MCF 10A (cell line): ENCODE measurements at regions not wholly inside any gene's neighbourhood (a gene's known extent, or its start where the extent isn't known, plus 50 kb on each side); places are given as distances from the start of the nearest gene placed in this dataset.

Experiments used
- BruUV-seq: library from RNA; stranded (reverse); fragments of 400-500 nt; replicated peaks from 2 replicates; lab custom pipeline; 2021; lab: Mats Ljungman, UMichigan
- CTCF ChIA-PET: fragments of 300-600 bp; sonication (Branson Sonifier 250); formaldehyde crosslinking; extraction: SDS; loops from one replicate; lab custom pipeline; 2021; ENCODE audit warnings: antibody characterized with exemption, inconsistent platforms; lab: Yijun Ruan, JAX
- POLR2A ChIA-PET: fragments of 300-600, 350-650 bp; sonication (Branson Sonifier 250); formaldehyde crosslinking; extraction: SDS; loops from one replicate; lab custom pipeline; 2020; ENCODE audit warnings: antibody characterized with exemption, inconsistent platforms; lab: Yijun Ruan, JAX
- DNase-seq: peaks from one replicate; pipeline ENCODE4 v3.0.0-alpha.2; 2018; ENCODE audit not compliant: unreplicated experiment
- H3K27ac Mint-ChIP-seq: one replicate; pipeline ENCODE4 v1.8.0; 2022; ENCODE audit warnings: mild to moderate bottlenecking, low read depth, mixed read lengths; ENCODE audit not compliant: unreplicated experiment
- H3K27me3 Mint-ChIP-seq: one replicate; pipeline ENCODE4 v1.8.0; 2022; ENCODE audit warnings: mixed read lengths; ENCODE audit not compliant: insufficient read depth, unreplicated experiment
- H3K36me3 Mint-ChIP-seq: one replicate; pipeline ENCODE4 v1.8.0; 2022; ENCODE audit warnings: mild to moderate bottlenecking, moderate library complexity, mixed read lengths; ENCODE audit not compliant: insufficient read depth, unreplicated experiment
- H3K4me1 Mint-ChIP-seq: one replicate; pipeline ENCODE4 v1.8.0; 2022; ENCODE audit warnings: mixed read lengths; ENCODE audit not compliant: insufficient read depth, unreplicated experiment
- H3K4me3 Mint-ChIP-seq: one replicate; pipeline ENCODE4 v1.8.0; 2022; ENCODE audit warnings: mild to moderate bottlenecking, moderate library complexity, mixed read lengths; ENCODE audit not compliant: unreplicated experiment
- H3K9me3 Mint-ChIP-seq: one replicate; pipeline ENCODE4 v1.8.0; 2022; ENCODE audit warnings: mixed read lengths; ENCODE audit not compliant: unreplicated experiment
- intact Hi-C: fragments of 100-400 bp; cut with micrococcal nuclease; formaldehyde crosslinking; loops from 2 replicates; pipeline ENCODE4 v1.14.1; 2022
- TF ChIP-seq, protein P1 (sequence below): fragments of 200-600 bp; IDR thresholded peaks from one replicate; pipeline ENCODE4 v1.8.0; 2022; ENCODE audit warnings: antibody characterized with exemption, mild to moderate bottlenecking; ENCODE audit not compliant: unreplicated experiment

DNA sequence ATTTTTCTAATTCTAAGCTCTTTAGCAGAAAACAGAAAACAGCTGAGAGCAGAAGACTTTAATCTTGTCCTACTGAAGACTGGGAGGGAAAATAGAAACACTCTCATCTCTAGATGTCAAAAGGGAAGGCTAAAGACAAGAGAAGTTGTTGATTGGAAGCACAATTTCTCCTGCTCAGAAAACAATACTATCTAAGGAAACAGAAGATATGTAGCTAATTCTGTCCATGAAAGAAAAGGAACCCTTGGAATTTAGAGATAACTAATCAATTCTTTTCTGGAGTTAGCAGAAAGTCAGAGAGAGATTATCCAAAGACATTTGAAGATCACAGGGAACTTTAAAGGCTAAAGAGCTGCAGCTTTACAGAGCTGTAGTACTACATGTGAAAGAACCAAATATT is 126.2 kb downstream of the HSD17B3 start:
- CTCF ChIA-PET, result no interaction called here
- H3K4me3 Mint-ChIP-seq, result no peak overlapping the region

DNA sequence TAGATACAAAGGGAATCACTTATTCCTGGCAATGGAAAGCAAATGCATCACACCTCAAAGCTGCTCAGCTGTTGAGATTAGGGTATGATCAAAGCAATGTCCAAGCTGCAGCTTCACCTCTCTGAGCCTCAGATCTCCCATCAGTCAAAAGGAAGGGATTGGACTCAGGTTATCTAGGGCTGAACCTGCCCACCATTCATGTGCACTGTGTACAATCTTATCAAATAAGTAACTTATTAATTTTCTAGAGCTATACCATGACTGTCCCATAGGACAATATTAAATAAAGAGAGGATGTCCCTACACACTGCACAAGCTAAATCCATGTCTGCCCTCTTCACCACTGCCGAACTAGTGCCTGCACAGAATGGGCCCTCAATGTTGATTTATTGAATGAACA is 127.0 kb downstream of the HSD17B3 start:
- intact Hi-C loops, result no loop called here
- no peaks in the 10 kb centered on the region for H3K36me3 Mint-ChIP-seq
- TF ChIP-seq, protein P1, sequence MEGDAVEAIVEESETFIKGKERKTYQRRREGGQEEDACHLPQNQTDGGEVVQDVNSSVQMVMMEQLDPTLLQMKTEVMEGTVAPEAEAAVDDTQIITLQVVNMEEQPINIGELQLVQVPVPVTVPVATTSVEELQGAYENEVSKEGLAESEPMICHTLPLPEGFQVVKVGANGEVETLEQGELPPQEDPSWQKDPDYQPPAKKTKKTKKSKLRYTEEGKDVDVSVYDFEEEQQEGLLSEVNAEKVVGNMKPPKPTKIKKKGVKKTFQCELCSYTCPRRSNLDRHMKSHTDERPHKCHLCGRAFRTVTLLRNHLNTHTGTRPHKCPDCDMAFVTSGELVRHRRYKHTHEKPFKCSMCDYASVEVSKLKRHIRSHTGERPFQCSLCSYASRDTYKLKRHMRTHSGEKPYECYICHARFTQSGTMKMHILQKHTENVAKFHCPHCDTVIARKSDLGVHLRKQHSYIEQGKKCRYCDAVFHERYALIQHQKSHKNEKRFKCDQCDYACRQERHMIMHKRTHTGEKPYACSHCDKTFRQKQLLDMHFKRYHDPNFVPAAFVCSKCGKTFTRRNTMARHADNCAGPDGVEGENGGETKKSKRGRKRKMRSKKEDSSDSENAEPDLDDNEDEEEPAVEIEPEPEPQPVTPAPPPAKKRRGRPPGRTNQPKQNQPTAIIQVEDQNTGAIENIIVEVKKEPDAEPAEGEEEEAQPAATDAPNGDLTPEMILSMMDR, result no peak
- DNase-seq, result no peak
- H3K9me3 Mint-ChIP-seq, result no peaks in the 10 kb centered on the region
- H3K27ac Mint-ChIP-seq, result no peak overlapping the region
- peaks cover 51% of the 10 kb centered on the region for H3K27me3 Mint-ChIP-seq
- ChIA-PET POLR2A (no interaction called here), CTCF (no interaction called here)
- H3K4me1 Mint-ChIP-seq, result no peaks in the 10 kb centered on the region
- BruUV-seq, result no TSS peak
- no peak overlapping the region for H3K4me3 Mint-ChIP-seq

More for the DNA sequence above, 126.2 kb downstream of the HSD17B3 start:
- intact Hi-C loops, result no loop called here
- H3K4me1 Mint-ChIP-seq, result no peaks in the 10 kb centered on the region
- POLR2A ChIA-PET, result no interaction called here
- H3K9me3 Mint-ChIP-seq, result no peaks in the 10 kb centered on the region
- no peak overlapping the region for H3K27ac Mint-ChIP-seq
- H3K27me3 Mint-ChIP-seq, result peaks cover 51% of the 10 kb centered on the region
- DNase-seq, result no peak
- BruUV-seq, result no TSS peak
- TF ChIP-seq, protein P1, result no peak
- no peaks in the 10 kb centered on the region for H3K36me3 Mint-ChIP-seq

DNA sequence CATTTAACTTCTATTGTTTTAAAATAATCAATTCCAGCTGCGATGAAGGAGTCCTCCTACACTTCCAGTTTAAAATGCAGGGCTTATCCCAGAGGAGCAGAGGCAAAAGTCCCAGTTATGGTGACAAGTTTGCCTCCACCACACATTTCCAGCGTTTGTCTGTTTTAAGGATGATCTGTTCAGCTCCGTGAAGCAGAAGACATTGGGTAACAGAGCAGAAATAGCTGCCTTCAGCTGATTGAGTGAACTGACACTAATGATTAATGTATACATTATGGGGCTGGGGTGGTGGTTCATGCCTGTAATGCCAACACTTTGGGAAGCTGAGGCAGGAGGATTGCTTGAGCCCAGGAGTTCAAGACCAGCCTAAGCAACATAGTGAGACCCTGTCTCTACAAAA is 127.6 kb downstream of the HSD17B3 start:
- DNase-seq, result no peak
- Mint-ChIP-seq H3K27ac (no peak overlapping the region), H3K27me3 (peaks cover 51% of the 10 kb centered on the region), H3K4me3 (no peak overlapping the region), H3K9me3 (no peaks in the 10 kb centered on the region), H3K4me1 (no peaks in the 10 kb centered on the region), H3K36me3 (no peaks in the 10 kb centered on the region)
- CTCF ChIA-PET, result interaction anchor here (0.7 kb wide), 1 partner anchor 96 kb away, joined by 3 read pairs; no protein-coding TSS in a partner anchor
- POLR2A ChIA-PET, result no interaction called here
- BruUV-seq, result no TSS peak
- intact Hi-C loops, result no loop called here
- TF ChIP-seq, protein P1, result no peak

DNA sequence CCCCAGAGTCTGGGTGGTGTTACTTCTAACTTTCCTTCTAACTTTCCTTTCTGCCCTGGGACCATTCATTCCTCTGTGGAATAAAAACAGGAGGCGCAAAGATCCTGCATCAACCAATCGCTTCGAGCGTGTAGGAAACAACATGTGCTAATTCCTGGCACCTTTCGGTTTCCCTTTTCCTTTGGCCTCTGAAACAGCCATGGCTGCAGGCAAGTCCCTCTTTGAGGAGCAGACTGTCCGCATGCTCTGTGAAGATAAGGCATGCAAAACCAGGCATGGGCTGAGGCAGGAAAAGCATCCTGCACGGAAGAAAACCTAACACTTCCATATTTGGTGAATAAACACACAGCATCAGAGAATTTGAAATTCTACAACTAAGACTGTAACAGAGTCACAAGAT is 128.3 kb downstream of the HSD17B3 start:
- ChIA-PET POLR2A (no interaction called here), CTCF (interaction anchor here (0.7 kb wide), 1 partner anchor 96 kb away, joined by 3 read pairs; no protein-coding TSS in a partner anchor)
- Mint-ChIP-seq H3K36me3 (no peaks in the 10 kb centered on the region), H3K4me3 (no peak overlapping the region), H3K9me3 (no peaks in the 10 kb centered on the region), H3K27me3 (peaks cover 44% of the 10 kb centered on the region), H3K4me1 (no peaks in the 10 kb centered on the region), H3K27ac (no peak overlapping the region)
- DNase-seq, result no peak
- intact Hi-C loops, result no loop called here
- BruUV-seq, result no TSS peak
- TF ChIP-seq, protein P1, result no peak
